GM23248 (cell line): ENCODE measurements at regions not wholly inside any gene's neighbourhood (a gene's known extent, or its start where the extent isn't known, plus 50 kb on each side); places are given as distances from the start of the nearest gene placed in this dataset.
A peak's percentile ranks its signal among the peaks of the same experiment; 100 is the strongest.

Experiments
- DNase-seq: peaks from one replicate; pipeline ENCODE4 v3.0.0-alpha.2; 2015
- H2AFZ ChIP-seq: fragments of 200-600 bp; sonication (generic); 2 replicates; pipeline ENCODE4 v1.6.1; 2016; ENCODE audit warnings: antibody characterized with exemption
- H3F3A ChIP-seq: fragments of 200-600 bp; sonication (generic); 2 replicates; pipeline ENCODE4 v1.6.1; 2016; ENCODE audit warnings: mild to moderate bottlenecking, antibody characterized with exemption, mixed run types; ENCODE audit not compliant: insufficient read depth
- H3K27ac ChIP-seq: fragments of 200-600 bp; sonication (generic); 2 replicates; pipeline ENCODE4 v1.5.1; 2016; ENCODE audit warnings: mild to moderate bottlenecking
- H3K27me3 ChIP-seq: fragments of 200-600 bp; sonication (generic); replicated peaks from 2 replicates; pipeline ENCODE4 v1.6.1; 2016; ENCODE audit warnings: mild to moderate bottlenecking; ENCODE audit not compliant: insufficient read depth
- H3K36me3 ChIP-seq: fragments of 200-600 bp; sonication (generic); 2 replicates; pipeline ENCODE4 v1.6.1; 2016; ENCODE audit warnings: low read depth, mild to moderate bottlenecking
- H3K4me1 ChIP-seq: fragments of 200-600 bp; sonication (generic); 2 replicates; pipeline ENCODE4 v1.6.1; 2016; ENCODE audit warnings: mild to moderate bottlenecking; ENCODE audit not compliant: insufficient read depth
- H3K4me2 ChIP-seq: fragments of 200-600 bp; sonication (generic); one replicate; pipeline ENCODE4 v1.6.1; 2016; ENCODE audit warnings: mild to moderate bottlenecking; ENCODE audit not compliant: unreplicated experiment
- H3K4me3 ChIP-seq: fragments of 200-600 bp; sonication (generic); 2 replicates; pipeline ENCODE4 v1.5.1; 2016; ENCODE audit warnings: mild to moderate bottlenecking
- H3K79me2 ChIP-seq: fragments of 200-600 bp; sonication (generic); 2 replicates; pipeline ENCODE4 v1.6.1; 2016; ENCODE audit warnings: mild to moderate bottlenecking; ENCODE audit not compliant: insufficient read depth
- H3K9ac ChIP-seq: fragments of 200-600 bp; sonication (generic); 2 replicates; pipeline ENCODE4 v1.6.1; 2016; ENCODE audit warnings: mild to moderate bottlenecking
- H3K9me2 ChIP-seq: fragments of 200-600 bp; sonication (generic); 2 replicates; pipeline ENCODE4 v1.6.1; 2016; ENCODE audit warnings: mixed run types, mild to moderate bottlenecking, moderate library complexity; ENCODE audit not compliant: insufficient read depth
- H3K9me3 ChIP-seq: fragments of 200-600 bp; sonication (generic); one replicate; pipeline ENCODE4 v1.6.1; 2017; ENCODE audit warnings: low read depth
- H4K20me1 ChIP-seq: fragments of 200-600 bp; sonication (generic); 2 replicates; pipeline ENCODE4 v1.6.0; 2016; ENCODE audit not compliant: insufficient read depth
- EZH2 ChIP-seq: fragments of 200-600 bp; sonication (generic); IDR thresholded peaks from 2 replicates; pipeline ENCODE4 v1.6.1; 2018; ENCODE audit warnings: antibody characterized with exemption, mild to moderate bottlenecking; ENCODE audit not compliant: insufficient read depth, poor library complexity, severe bottlenecking
- EZH2phosphoT487 ChIP-seq: fragments of 200-600 bp; sonication (generic); IDR thresholded peaks from 2 replicates; pipeline ENCODE4 v1.6.1; 2018; ENCODE audit warnings: antibody characterized with exemption, moderate library complexity, mild to moderate bottlenecking, low read depth; ENCODE audit not compliant: insufficient read depth
- WGBS, 2 experiments: methylation state at CpG; one replicate each; pipeline ENCODE4 v1.1.6; 2015 to 2017; ENCODE audit warnings: low lambda C conversion rate in 2 of 2, low coverage in 1 of 2; ENCODE audit errors: missing lambda C conversion rate in 2 of 2; 5-methylcytosine and 5-hydroxymethylcytosine counted together
- in situ Hi-C: fragments of 300-500 bp; cut with MboI; formaldehyde crosslinking; loops from 2 replicates; pipeline ENCODE4 v1.15.0; 2020

GRCh38 chr13:34412295-34412694 is 529.8 kb upstream of the NBEA start:
- H4K20me1 ChIP-seq = no peaks in the 10 kb centered on the region
- no peak overlapping the region for H3K4me2 ChIP-seq
- no peaks in the 10 kb centered on the region for H3K9me2 ChIP-seq
- H3K27me3 ChIP-seq = no peaks in the 10 kb centered on the region
- H3K36me3 ChIP-seq = no peaks in the 10 kb centered on the region
- H3F3A ChIP-seq = peaks cover 10% of the 10 kb centered on the region; the same call in 1 of the 2 replicates
- DNase-seq = no peak
- H3K9me3 ChIP-seq = no peaks in the 10 kb centered on the region
- TF ChIP-seq EZH2 = no peak
- no peak for TF ChIP-seq EZH2phosphoT487
- H2AFZ ChIP-seq = no peak overlapping the region
- no peak overlapping the region for H3K9ac ChIP-seq
- H3K79me2 ChIP-seq = no peaks in the 10 kb centered on the region
- no peak overlapping the region for H3K27ac ChIP-seq
- H3K4me3 ChIP-seq = no peak overlapping the region
- H3K4me1 ChIP-seq = peaks cover 25% of the 10 kb centered on the region
- in situ Hi-C loops = no loop called here

DNA sequence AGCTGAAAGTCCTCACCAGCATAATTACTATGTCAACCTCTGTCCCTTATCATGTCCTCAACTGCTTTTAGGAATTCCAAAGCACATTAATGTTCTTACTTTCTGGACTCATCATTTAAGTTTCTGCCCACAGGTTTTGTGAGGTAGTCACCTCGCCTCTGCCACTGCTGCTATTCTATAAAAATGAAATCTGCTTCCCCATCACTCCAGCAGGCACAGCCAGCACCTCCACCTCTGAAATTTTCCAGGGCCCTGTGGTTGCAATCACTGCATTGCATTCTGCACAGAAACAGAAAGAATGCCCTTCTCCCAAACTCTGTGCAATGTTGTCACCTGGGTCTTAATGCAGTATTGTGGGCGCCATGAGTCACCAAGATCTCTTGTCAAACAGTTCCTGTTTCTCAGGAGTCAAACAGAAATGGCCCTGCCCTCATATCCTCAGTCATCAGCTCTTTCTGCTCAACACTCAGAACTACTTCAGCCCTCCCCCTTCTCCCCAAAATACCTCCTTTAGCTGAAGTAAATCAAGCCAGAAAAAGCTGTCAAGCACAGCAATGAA is 529.2 kb upstream of the NBEA start:
- H3K27me3 ChIP-seq = no peaks in the 10 kb centered on the region
- peaks cover 28% of the 10 kb centered on the region for H3K4me1 ChIP-seq
- H4K20me1 ChIP-seq = no peaks in the 10 kb centered on the region
- H3K9me2 ChIP-seq = no peaks in the 10 kb centered on the region
- no peak overlapping the region for H3K4me3 ChIP-seq
- H3K79me2 ChIP-seq = no peaks in the 10 kb centered on the region
- WGBS, 2 experiments = 84 to 98% methylated on average over 2 of the region's 2 CpGs
- no peak overlapping the region for H3K9ac ChIP-seq
- in situ Hi-C loops = no loop called here
- H3K27ac ChIP-seq = no peak overlapping the region
- H3K4me2 ChIP-seq = no peak overlapping the region
- no peaks in the 10 kb centered on the region for H3K36me3 ChIP-seq
- peaks cover 15% of the 10 kb centered on the region for H3F3A ChIP-seq
- peak; percentile 48 for DNase-seq
- TF ChIP-seq EZH2phosphoT487 (no peak), EZH2 (no peak)
- H3K9me3 ChIP-seq = no peaks in the 10 kb centered on the region
- no peak overlapping the region for H2AFZ ChIP-seq

- Histone ChIP-seq H3K27me3 (no peaks in the 10 kb centered on the region), H3K4me3 (no peak overlapping the region), H3K79me2 (no peaks in the 10 kb centered on the region), H4K20me1 (no peaks in the 10 kb centered on the region), H3K4me1 (peaks cover 28% of the 10 kb centered on the region), H3K9me3 (no peaks in the 10 kb centered on the region), H3K9ac (no peak overlapping the region), H3K4me2 (no peak overlapping the region), H3F3A (peaks cover 18% of the 10 kb centered on the region), H2AFZ (no peak overlapping the region), H3K9me2 (no peaks in the 10 kb centered on the region), H3K27ac (no peak overlapping the region), H3K36me3 (no peaks in the 10 kb centered on the region)
- TF ChIP-seq EZH2phosphoT487 = no peak
- TF ChIP-seq EZH2 = no peak
- WGBS, 2 experiments = 24 to 57% methylated on average over 1 of the region's 1 CpG
- in situ Hi-C loops = no loop called here
- no peak for DNase-seq
These were observed 528.4 kb upstream of the NBEA start for GRCh38 chr13:34413538-34414210.

DNA sequence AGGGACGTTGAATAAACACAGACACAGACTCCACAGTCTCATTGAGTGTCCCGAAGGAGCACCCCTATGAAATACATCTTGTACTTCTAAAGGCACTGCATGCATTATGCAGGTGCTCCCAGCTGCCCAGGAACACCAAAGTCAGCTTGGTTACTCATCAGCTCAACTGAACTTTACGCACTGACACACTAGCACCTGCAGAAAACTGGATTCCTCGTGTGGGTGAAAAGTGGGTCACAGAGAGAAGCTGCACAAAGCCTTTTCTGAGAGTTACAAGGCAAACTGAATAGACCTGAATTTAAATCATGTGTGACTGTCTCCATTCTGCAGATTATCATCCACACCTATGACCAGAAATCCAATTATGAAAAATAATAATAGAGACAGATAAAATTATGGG is 527.5 kb upstream of the NBEA start:
- Histone ChIP-seq H3K9me2 (no peaks in the 10 kb centered on the region), H3K9ac (no peak overlapping the region), H3K79me2 (no peaks in the 10 kb centered on the region), H4K20me1 (no peaks in the 10 kb centered on the region), H3K27me3 (no peaks in the 10 kb centered on the region), H3K4me1 (peaks cover 28% of the 10 kb centered on the region), H3K9me3 (no peaks in the 10 kb centered on the region), H2AFZ (no peak overlapping the region), H3K4me3 (no peak overlapping the region), H3K4me2 (no peak overlapping the region), H3K36me3 (no peaks in the 10 kb centered on the region), H3K27ac (no peak overlapping the region), H3F3A (peaks cover 18% of the 10 kb centered on the region)
- no peak for TF ChIP-seq EZH2
- no peak for TF ChIP-seq EZH2phosphoT487
- DNase-seq = no peak
- WGBS, 2 experiments = 83 to 87% methylated on average over 4 of the region's 4 CpGs
- in situ Hi-C loops = no loop called here

- Histone ChIP-seq H3K4me2 (peak overlapping the region; percentile 47), H3K79me2 (no peaks in the 10 kb centered on the region), H3K9ac (no peak overlapping the region), H3K9me2 (no peaks in the 10 kb centered on the region), H4K20me1 (no peaks in the 10 kb centered on the region), H3K4me1 (peaks cover 28% of the 10 kb centered on the region), H3K27me3 (no peaks in the 10 kb centered on the region), H2AFZ (peak overlapping the region; percentile 78), H3K27ac (peak overlapping the region; percentile 51), H3K36me3 (no peaks in the 10 kb centered on the region), H3K4me3 (0 out of 2 replicates have a peak overlapping the region, but pooled peaks have one; percentile 36), H3F3A (peaks cover 18% of the 10 kb centered on the region), H3K9me3 (no peaks in the 10 kb centered on the region)
- 3 to 7% methylated on average over 5 of the region's 5 CpGs for WGBS, 2 experiments
- in situ Hi-C loops = no loop called here
- DNase-seq = peak; percentile 88
- no peak for TF ChIP-seq EZH2
- no peak for TF ChIP-seq EZH2phosphoT487
These were observed 525.1 kb upstream of the NBEA start for GRCh38 chr13:34416971-34417380.
